ENCODE measurements at regions not wholly inside any gene's neighbourhood (a gene's known extent, or its start where the extent isn't known, plus 50 kb on each side); places are given as distances from the start of the nearest gene placed in this dataset.

DNA sequence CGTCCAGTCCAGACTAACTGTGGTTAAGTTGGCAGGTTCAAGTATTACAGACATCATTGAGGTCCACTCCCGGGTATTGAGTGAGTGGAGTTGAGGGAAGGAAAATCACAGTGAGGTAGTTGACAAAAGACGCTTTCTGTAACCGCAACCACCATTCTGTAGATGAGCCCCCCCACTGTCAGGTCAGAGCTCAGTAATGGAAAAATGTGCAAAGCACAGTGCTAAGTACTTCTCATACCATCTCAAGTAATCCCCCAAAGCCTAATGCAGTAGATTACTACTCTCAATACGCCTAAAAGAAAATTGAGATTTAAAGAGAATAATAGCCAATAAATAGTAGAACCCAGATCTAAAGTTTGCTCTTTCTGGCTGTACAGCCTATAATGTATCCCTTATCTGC lies 522.8 kb downstream of the LMO4 start:
- TF ChIP-seq, protein P1, sequence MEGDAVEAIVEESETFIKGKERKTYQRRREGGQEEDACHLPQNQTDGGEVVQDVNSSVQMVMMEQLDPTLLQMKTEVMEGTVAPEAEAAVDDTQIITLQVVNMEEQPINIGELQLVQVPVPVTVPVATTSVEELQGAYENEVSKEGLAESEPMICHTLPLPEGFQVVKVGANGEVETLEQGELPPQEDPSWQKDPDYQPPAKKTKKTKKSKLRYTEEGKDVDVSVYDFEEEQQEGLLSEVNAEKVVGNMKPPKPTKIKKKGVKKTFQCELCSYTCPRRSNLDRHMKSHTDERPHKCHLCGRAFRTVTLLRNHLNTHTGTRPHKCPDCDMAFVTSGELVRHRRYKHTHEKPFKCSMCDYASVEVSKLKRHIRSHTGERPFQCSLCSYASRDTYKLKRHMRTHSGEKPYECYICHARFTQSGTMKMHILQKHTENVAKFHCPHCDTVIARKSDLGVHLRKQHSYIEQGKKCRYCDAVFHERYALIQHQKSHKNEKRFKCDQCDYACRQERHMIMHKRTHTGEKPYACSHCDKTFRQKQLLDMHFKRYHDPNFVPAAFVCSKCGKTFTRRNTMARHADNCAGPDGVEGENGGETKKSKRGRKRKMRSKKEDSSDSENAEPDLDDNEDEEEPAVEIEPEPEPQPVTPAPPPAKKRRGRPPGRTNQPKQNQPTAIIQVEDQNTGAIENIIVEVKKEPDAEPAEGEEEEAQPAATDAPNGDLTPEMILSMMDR (conservative IDR thresholded peaks at IDR 0.05; ENCODE audit: low read length), result no peak
- no peak for TF ChIP-seq EZH2phosphoT487 (IDR thresholded peaks at IDR 0.05; ENCODE audit: borderline replicate concordance, low read depth, low read length)

Data from OCI-LY7 (cell line).